ENCODE measurements at regions not wholly inside any gene's neighbourhood (a gene's known extent, or its start where the extent isn't known, plus 50 kb on each side); places are given as distances from the start of the nearest gene placed in this dataset.

GRCh38 chr4:153850533-153851280 is 61.8 kb upstream of the SFRP2 start:
- ATAC-seq: no peak

DNA sequence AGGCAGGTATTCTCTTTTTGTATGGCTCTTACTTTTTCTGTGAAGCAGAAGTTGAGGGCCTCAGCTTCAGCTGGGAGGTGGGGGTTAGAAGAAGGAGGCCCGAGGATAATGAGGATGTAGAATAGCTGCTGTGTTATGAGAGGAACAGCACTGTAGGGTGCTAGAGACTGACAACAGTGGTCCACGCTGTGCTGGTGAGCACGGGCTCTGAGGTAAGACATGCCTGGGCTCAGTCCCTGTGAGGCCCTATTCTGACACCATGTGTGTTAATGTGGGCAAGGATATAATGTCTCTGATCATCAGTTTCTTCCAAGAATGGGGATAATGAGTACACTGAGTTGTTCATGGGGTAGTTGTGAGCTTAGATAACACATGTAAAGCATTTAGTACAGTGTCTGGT is 55.3 kb upstream of the SFRP2 start:
- DNase-seq (no peak), ATAC-seq (no peak)

More at GRCh38 chr4:153850533-153851280, 61.8 kb upstream of the SFRP2 start:
- no peak for DNase-seq

Data from stimulated activated naive CD8-positive, alpha-beta T cell treated with anti-CD3 and anti-CD28 coated beads, Interleukin-15, Interleukin-2, amounts not matched to agents 100 U/mL and 50 U/mL, for 24 hours (primary cell).